Progenitor cell of endocrine pancreas (in vitro differentiated cells): ENCODE measurements at regions not wholly inside any gene's neighbourhood (a gene's known extent, or its start where the extent isn't known, plus 50 kb on each side); places are given as distances from the start of the nearest gene placed in this dataset.

Experiments used
- DNase-seq: peaks from one replicate; pipeline ENCODE4 v3.0.0; 2021; ENCODE audit warnings: low spot score; ENCODE audit not compliant: unreplicated experiment
- H3K27ac Mint-ChIP-seq: 2 replicates; pipeline ENCODE4 v1.8.0; 2021; ENCODE audit warnings: mild to moderate bottlenecking, moderate library complexity, mixed read lengths
- H3K27me3 Mint-ChIP-seq: 2 replicates; pipeline ENCODE4 v1.8.0; 2021; ENCODE audit warnings: mixed read lengths
- H3K36me3 Mint-ChIP-seq: 2 replicates; pipeline ENCODE4 v1.8.0; 2022; ENCODE audit warnings: mixed read lengths; ENCODE audit not compliant: insufficient read depth
- H3K4me1 Mint-ChIP-seq: 2 replicates; pipeline ENCODE4 v1.8.0; 2021; ENCODE audit warnings: low read depth, mixed read lengths
- H3K4me3 Mint-ChIP-seq: 2 replicates; pipeline ENCODE4 v1.8.0; 2021; ENCODE audit warnings: low read depth, mild to moderate bottlenecking, moderate library complexity, mixed read lengths
- H3K9me3 Mint-ChIP-seq: 2 replicates; pipeline ENCODE4 v1.8.0; 2021; ENCODE audit warnings: low read depth, mixed read lengths
- CTCF ChIP-seq: fragments of 200-600 bp; sonication (generic); IDR thresholded peaks from one replicate; pipeline ENCODE4 v1.5.0; 2021; ENCODE audit warnings: antibody characterized with exemption, mild to moderate bottlenecking; ENCODE audit not compliant: unreplicated experiment

- Mint-ChIP-seq H3K27me3 (no peaks in the 10 kb centered on the region), H3K4me3 (no peak overlapping the region), H3K36me3 (no peaks in the 10 kb centered on the region), H3K27ac (no peak overlapping the region), H3K4me1 (no peaks in the 10 kb centered on the region), H3K9me3 (no peaks in the 10 kb centered on the region)
- DNase-seq = no peak
- TF ChIP-seq CTCF = no peak
These were observed 125.4 kb upstream of the CPNE4 start for GRCh38 chr3:132160198-132160597.

GRCh38 chr3:132161608-132162007, 126.8 kb upstream of the CPNE4 start:
- Mint-ChIP-seq H3K9me3 (no peaks in the 10 kb centered on the region), H3K27me3 (no peaks in the 10 kb centered on the region), H3K4me1 (no peaks in the 10 kb centered on the region), H3K4me3 (no peak overlapping the region), H3K36me3 (no peaks in the 10 kb centered on the region), H3K27ac (no peak overlapping the region)
- DNase-seq = no peak
- no peak for TF ChIP-seq CTCF

GRCh38 chr3:132164469-132165092, 129.8 kb upstream of the CPNE4 start:
- DNase-seq = no peak
- peaks cover 4% of the 10 kb centered on the region for H3K4me1 Mint-ChIP-seq
- no peak overlapping the region for H3K4me3 Mint-ChIP-seq
- H3K27ac Mint-ChIP-seq = no peak overlapping the region
- H3K9me3 Mint-ChIP-seq = no peaks in the 10 kb centered on the region
- TF ChIP-seq CTCF = no peak
- H3K27me3 Mint-ChIP-seq = no peaks in the 10 kb centered on the region
- no peaks in the 10 kb centered on the region for H3K36me3 Mint-ChIP-seq

GRCh38 chr3:132167870-132168269, 133.1 kb upstream of the CPNE4 start:
- no peak for TF ChIP-seq CTCF
- H3K4me1 Mint-ChIP-seq = peaks cover 7% of the 10 kb centered on the region
- no peak for DNase-seq
- no peak overlapping the region for H3K4me3 Mint-ChIP-seq
- H3K27ac Mint-ChIP-seq = no peak overlapping the region
- H3K9me3 Mint-ChIP-seq = no peaks in the 10 kb centered on the region
- no peaks in the 10 kb centered on the region for H3K36me3 Mint-ChIP-seq
- no peaks in the 10 kb centered on the region for H3K27me3 Mint-ChIP-seq

GRCh38 chr3:132174500-132174899, 139.7 kb upstream of the CPNE4 start:
- Mint-ChIP-seq H3K4me3 (no peak overlapping the region), H3K9me3 (no peaks in the 10 kb centered on the region), H3K27me3 (no peaks in the 10 kb centered on the region), H3K27ac (no peak overlapping the region), H3K4me1 (peaks cover 4% of the 10 kb centered on the region), H3K36me3 (no peaks in the 10 kb centered on the region)
- TF ChIP-seq CTCF = no peak
- no peak for DNase-seq
